GM10248 (cell line): ENCODE measurements at regions not wholly inside any gene's neighbourhood (a gene's known extent, or its start where the extent isn't known, plus 50 kb on each side); places are given as distances from the start of the nearest gene placed in this dataset.

ENCODE experiments used
- CTCF ChIA-PET: fragments of 300-600 bp; sonication (Branson Sonifier 250); formaldehyde crosslinking; extraction: SDS; loops from one replicate; lab custom pipeline; 2021; ENCODE audit warnings: antibody characterized with exemption; lab: Yijun Ruan, JAX
- POLR2A ChIA-PET: fragments of 350-650 bp; sonication (Branson Sonifier 250); formaldehyde crosslinking; extraction: SDS; loops from one replicate; lab custom pipeline; 2020; ENCODE audit warnings: antibody characterized with exemption; lab: Yijun Ruan, JAX
- DNase-seq: peaks from one replicate; pipeline ENCODE4 v3.0.0; 2012; ENCODE audit errors: extremely low spot score
- CTCF ChIP-seq: IDR thresholded peaks from 2 replicates; pipeline ENCODE4 v1.5.1; 2012; ENCODE audit warnings: mild to moderate bottlenecking, low read depth; ENCODE audit errors: extremely low read depth, missing control alignments, control extremely low read depth

- CTCF ChIA-PET = interaction anchor here (1.5 to 3.0 kb wide), 2 partner anchors 12 to 18 kb away, joined by 5 to 21 read pairs; no protein-coding TSS in a partner anchor
- no peak for TF ChIP-seq CTCF
- POLR2A ChIA-PET = no interaction called here
- DNase-seq = no peak
Measured at GRCh38 chr12:92292016-92292415, 146.4 kb upstream of the BTG1 start.

GRCh38 chr12:92290886-92291285 lies 145.2 kb upstream of the BTG1 start:
- ChIA-PET POLR2A (no interaction called here), CTCF (interaction anchor here (0.9 to 3.0 kb wide), 5 partner anchors 9 to 23 kb away, joined by 3 to 21 read pairs (median 3); no protein-coding TSS in a partner anchor)
- no peak for TF ChIP-seq CTCF
- no peak for DNase-seq

GRCh38 chr12:92290350-92290695 lies 144.7 kb upstream of the BTG1 start:
- no peak for TF ChIP-seq CTCF
- ChIA-PET CTCF (interaction anchor here (0.9 to 3.0 kb wide), 4 partner anchors 9 to 22 kb away, joined by 3 to 21 read pairs (median 3); no protein-coding TSS in a partner anchor), POLR2A (no interaction called here)
- no peak for DNase-seq

GRCh38 chr12:92289629-92290349 lies 144.1 kb upstream of the BTG1 start:
- no peak for TF ChIP-seq CTCF
- no peak for DNase-seq
- POLR2A ChIA-PET = no interaction called here
- CTCF ChIA-PET = interaction anchor here (0.9 to 3.0 kb wide), 2 partner anchors 10 to 20 kb away, joined by 3 to 21 read pairs; no protein-coding TSS in a partner anchor

GRCh38 chr12:92288561-92288960 lies 142.9 kb upstream of the BTG1 start:
- no peak for DNase-seq
- no peak for TF ChIP-seq CTCF
- ChIA-PET POLR2A (no interaction called here), CTCF (interaction anchor here (1.4 to 1.9 kb wide), 3 partner anchors 11 to 32 kb away, joined by 4 to 5 read pairs (median 4); no protein-coding TSS in a partner anchor)

- ChIA-PET CTCF (interaction anchor here (1.2 to 4.1 kb wide), 3 partner anchors 13 to 293 kb away, joined by 3 to 21 read pairs (median 4); no protein-coding TSS in a partner anchor), POLR2A (interaction anchor here (0.7 kb wide), 1 partner anchor 133 kb away, joined by 3 read pairs; the partner anchor contains the start of gene BTG1)
- no peak for DNase-seq
- no peak for TF ChIP-seq CTCF
Measured at GRCh38 chr12:92278378-92278828, 132.8 kb upstream of the BTG1 start.
